ENCODE measurements at regions not wholly inside any gene's neighbourhood (a gene's known extent, or its start where the extent isn't known, plus 50 kb on each side); places are given as distances from the start of the nearest gene placed in this dataset.
A peak's percentile ranks its signal among the peaks of the same experiment; 100 is the strongest.

DNA sequence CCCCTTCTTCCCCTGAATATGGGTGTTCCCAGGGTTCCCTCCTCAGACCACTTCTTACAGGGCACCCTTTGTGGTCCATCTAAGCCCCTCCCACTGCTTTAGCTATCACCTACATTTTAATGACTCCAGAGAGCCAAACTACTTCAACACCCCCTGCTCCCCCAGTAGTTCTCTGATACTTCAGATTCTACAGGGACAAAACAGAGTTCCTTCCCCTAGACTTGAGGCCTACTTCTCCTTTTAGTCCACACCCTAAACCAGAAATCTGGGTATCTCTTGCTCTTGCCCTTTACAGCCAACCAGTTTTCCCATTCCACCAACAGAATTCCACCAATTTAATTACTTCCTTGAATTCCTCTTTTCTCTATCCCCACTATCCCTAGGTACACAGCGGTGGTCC is 107.2 kb downstream of the KCNRG start:
- TF ChIP-seq, protein P1, sequence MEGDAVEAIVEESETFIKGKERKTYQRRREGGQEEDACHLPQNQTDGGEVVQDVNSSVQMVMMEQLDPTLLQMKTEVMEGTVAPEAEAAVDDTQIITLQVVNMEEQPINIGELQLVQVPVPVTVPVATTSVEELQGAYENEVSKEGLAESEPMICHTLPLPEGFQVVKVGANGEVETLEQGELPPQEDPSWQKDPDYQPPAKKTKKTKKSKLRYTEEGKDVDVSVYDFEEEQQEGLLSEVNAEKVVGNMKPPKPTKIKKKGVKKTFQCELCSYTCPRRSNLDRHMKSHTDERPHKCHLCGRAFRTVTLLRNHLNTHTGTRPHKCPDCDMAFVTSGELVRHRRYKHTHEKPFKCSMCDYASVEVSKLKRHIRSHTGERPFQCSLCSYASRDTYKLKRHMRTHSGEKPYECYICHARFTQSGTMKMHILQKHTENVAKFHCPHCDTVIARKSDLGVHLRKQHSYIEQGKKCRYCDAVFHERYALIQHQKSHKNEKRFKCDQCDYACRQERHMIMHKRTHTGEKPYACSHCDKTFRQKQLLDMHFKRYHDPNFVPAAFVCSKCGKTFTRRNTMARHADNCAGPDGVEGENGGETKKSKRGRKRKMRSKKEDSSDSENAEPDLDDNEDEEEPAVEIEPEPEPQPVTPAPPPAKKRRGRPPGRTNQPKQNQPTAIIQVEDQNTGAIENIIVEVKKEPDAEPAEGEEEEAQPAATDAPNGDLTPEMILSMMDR (IDR thresholded peaks at IDR 0.05) = no peak
- no peak for TF ChIP-seq ZFX (IDR thresholded peaks at IDR 0.05; ENCODE audit: borderline replicate concordance)
- H3K27ac ChIP-seq = peak overlapping the region; percentile 91

DNA sequence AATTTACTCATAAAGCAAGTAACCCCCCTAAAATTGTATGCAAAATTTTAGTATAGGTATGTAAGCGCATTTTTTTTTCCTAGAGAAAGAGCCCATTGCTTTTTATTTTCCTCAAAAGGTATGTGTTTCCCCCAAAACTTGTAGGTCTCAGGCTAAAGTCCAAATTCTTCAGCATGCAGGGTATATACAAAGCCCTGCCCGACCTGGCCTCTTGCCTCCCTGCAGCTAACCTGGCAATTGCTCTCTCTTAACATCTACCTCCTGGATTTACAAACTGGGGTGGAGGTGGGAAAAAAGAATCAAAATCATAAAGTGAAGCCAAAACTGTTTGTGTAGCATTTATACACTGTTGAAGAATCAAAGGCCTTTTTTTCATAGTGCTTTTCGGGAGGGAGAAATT is 107.8 kb downstream of the KCNRG start:
- peak overlapping the region; percentile 91 for H3K27ac ChIP-seq
- TF ChIP-seq ZFX (IDR thresholded peaks at IDR 0.05; ENCODE audit: borderline replicate concordance) = no peak
- TF ChIP-seq, protein P1 (IDR thresholded peaks at IDR 0.05) = no peak

DNA sequence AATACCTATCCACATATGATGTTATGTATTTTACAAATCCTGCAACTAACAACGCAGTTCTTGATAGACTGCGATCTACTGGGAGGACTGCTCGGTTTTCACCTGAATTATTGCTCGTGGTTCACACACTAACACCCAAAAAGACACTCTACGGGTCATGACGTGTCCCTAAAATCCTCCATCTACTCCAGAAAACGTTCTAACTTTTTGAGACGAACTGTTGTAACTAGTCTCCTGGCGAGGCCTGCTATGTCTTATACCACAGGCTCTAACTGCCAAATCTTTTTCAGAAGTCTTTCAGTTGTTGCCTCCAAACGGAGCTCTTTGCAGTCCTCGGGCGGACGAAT is 108.2 kb downstream of the KCNRG start:
- H3K27ac ChIP-seq = peak overlapping the region; percentile 91
- TF ChIP-seq ZFX (IDR thresholded peaks at IDR 0.05; ENCODE audit: borderline replicate concordance) = no peak
- TF ChIP-seq, protein P1 (IDR thresholded peaks at IDR 0.05) = no peak

DNA sequence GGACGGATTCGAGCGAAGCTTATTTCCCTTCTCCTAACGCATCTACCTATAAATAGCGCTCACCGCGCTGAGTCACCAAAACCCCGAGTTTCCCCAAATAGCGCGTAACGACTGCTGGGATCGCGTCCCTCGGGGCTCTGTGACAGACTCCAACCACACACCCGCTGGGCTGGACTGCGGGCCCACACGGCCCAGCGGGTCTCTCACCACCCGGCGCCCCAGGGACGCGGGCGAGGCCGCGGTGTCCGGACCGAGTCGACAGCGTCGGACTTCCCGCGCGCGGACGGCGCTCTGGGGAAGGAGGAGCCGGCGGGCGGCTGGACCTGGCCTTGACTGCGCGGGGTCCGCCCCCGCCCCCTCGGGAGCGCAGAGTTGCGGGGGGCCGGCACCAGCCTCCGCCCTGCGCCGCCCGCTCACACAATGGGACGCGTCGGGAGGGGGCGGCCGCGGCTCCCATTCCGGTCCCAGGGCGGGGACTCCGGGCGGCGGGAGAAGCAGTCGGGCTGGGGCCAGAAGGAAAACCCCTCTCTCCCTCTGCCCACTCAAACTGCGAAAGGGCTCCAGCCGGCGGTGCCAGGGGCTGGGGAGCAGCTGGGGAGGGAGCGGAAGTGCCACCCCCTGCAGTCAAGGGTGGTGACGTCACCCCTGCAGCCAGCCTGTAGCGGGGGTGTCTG is 108.8 kb downstream of the KCNRG start:
- TF ChIP-seq ZFX (IDR thresholded peaks at IDR 0.05; ENCODE audit: borderline replicate concordance) = no peak
- TF ChIP-seq, protein P1 (IDR thresholded peaks at IDR 0.05) = peak; percentile 27
- peak overlapping the region; percentile 91 for H3K27ac ChIP-seq

DNA sequence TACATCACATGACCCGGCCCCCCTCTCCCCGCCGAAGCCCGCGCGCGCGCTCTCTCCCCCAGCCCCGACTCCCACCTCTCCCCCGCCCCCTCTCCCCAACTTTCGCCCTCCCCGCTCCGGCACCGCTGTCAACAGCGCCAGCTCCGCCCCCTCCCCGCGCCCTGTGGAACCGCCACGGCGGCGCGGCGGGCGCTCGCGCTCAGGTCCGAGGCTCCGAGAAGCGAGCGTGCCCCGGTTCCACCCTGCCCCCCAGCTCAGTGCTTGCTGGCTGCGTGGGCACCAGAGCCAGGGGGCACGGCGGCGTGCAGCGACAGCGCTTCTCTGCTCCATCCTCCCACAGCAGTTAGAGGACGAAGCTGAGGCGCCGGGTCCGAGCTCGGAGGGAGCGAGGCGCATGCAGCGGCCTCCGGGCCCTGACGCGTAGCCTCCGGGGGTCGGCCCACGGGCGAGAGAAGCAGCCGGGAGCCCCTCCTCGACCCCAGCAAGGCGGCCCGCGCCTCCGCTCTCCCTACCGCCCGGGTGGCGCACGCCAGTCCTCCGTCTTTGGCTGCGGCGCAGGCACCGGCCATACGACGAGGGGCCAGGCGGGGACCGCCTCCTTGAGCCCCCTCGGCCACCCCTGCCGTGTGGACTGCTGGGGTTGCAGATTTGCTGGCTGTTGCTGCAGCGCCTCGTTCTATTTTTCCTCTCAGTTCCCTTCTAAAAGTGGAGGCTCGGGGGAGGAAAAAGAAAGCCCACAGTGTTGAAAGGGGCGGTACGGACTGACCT is 109.5 kb downstream of the KCNRG start:
- TF ChIP-seq, protein P1 (IDR thresholded peaks at IDR 0.05) = no peak
- TF ChIP-seq ZFX (IDR thresholded peaks at IDR 0.05; ENCODE audit: borderline replicate concordance) = no peak
- H3K27ac ChIP-seq = peak overlapping the region; percentile 91

DNA sequence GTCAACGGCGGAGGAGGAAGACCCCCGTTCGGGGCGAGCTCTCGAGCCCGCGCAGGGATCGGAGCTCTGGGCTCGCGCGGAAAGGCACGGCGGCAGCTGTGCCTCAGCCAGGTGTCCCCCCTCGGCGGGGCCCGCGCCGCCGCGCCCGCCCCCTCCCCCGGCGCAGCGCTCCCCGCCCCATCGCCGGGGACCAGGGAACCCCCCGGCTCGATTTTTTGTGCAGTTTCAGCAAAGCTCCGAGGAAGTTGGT is 110.0 kb downstream of the KCNRG start:
- H3K27ac ChIP-seq = peak overlapping the region; percentile 91
- TF ChIP-seq ZFX (IDR thresholded peaks at IDR 0.05; ENCODE audit: borderline replicate concordance) = no peak
- TF ChIP-seq, protein P1 (IDR thresholded peaks at IDR 0.05) = no peak

DNA sequence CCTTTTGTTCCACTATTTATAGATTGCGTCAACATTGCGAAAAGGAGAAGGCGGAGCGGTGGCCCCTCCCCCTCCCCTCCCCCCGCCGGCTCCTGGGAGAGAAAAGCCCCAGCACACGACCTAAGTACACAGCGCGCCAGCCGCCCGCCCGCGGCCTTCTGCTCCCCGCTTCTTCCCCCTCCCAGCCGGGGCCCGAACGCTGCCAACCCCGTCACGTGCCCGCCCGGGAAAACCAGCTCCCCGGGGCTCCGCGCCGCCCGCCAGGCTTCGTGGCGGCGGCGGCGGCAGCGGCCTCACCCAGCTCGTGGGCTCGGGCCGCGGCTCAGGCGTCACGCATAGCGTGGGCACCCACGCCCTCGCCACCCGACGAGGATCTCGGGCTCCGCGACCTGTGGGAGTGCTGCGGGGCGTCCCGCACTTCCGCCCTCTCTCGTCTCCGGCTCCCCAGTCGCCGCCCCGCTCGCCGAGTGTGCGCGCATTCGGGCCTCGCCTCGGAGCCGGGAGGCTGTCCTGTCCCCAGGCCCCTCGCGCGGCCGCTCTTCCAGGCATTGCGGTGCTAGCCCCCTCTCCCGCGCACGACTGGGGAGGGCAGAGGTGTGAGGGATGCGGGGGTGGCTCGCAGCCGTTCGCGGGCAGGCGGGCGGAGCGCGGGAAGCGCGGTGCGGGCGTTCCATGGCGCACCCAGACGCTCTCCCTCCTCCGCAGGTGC is 110.5 kb downstream of the KCNRG start:
- peak overlapping the region; percentile 91 for H3K27ac ChIP-seq
- no peak for TF ChIP-seq ZFX (IDR thresholded peaks at IDR 0.05; ENCODE audit: borderline replicate concordance)
- TF ChIP-seq, protein P1 (IDR thresholded peaks at IDR 0.05) = no peak
